Central memory CD8-positive, alpha-beta T cell (primary cell): ENCODE measurements at regions not wholly inside any gene's neighbourhood (a gene's known extent, or its start where the extent isn't known, plus 50 kb on each side); places are given as distances from the start of the nearest gene placed in this dataset.
A peak's percentile ranks its signal among the peaks of the same experiment; 100 is the strongest.

Experiments used
- ATAC-seq: fragments of 150-1000 bp; cut with Tn5 transposase; replicated peaks from 2 replicates; pipeline ENCODE4 v1.10.0; 2022; ENCODE audit warnings: mild to moderate bottlenecking, moderate FRiP score, moderate number of reproducible peaks; ENCODE audit not compliant: poor library complexity, severe bottlenecking; ENCODE audit errors: extremely low read depth
- DNase-seq, 2 donors: peaks; one replicate each; pipeline ENCODE4 v3.0.0; 2021; ENCODE audit warnings: low spot score in 2 of 2
- H3K27ac Mint-ChIP-seq: one replicate; pipeline ENCODE4 v1.8.0; 2022; ENCODE audit warnings: low read depth, mild to moderate bottlenecking, moderate library complexity, mixed read lengths
- H3K27me3 Mint-ChIP-seq: one replicate; pipeline ENCODE4 v1.8.0; 2022; ENCODE audit warnings: mixed read lengths
- H3K36me3 Mint-ChIP-seq: one replicate; pipeline ENCODE4 v1.8.0; 2022; ENCODE audit warnings: mild to moderate bottlenecking, moderate library complexity, mixed read lengths; ENCODE audit not compliant: insufficient read depth
- H3K4me1 Mint-ChIP-seq: one replicate; pipeline ENCODE4 v1.8.0; 2022; ENCODE audit warnings: mixed read lengths
- H3K4me3 Mint-ChIP-seq: one replicate; pipeline ENCODE4 v1.8.0; 2022; ENCODE audit warnings: mild to moderate bottlenecking, moderate library complexity, mixed read lengths
- H3K9me3 Mint-ChIP-seq: one replicate; pipeline ENCODE4 v1.8.0; 2022; ENCODE audit warnings: mixed read lengths

DNA sequence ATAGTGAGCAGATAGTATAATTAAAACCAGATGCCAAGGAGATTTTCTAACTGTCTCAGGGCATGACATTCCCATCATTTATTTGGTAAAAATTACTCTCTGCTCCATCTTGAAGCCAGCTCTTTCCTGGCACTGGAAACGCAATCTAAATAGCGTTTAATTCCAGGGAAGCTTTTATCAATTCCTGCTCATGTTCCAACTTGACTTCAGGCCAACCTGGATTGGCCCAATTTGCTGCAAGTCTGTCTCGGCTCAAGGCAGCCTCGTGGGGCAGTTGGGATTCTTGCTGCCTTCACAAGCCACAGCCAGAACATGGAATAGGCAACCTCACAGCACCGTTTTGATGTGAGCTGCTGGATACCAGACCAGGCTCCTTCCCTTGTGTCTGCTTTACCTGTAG, 1255.9 kb downstream of the TBC1D22A start:
- no peak overlapping the region for H3K4me3 Mint-ChIP-seq
- H3K9me3 Mint-ChIP-seq = peaks cover 29% of the 10 kb centered on the region
- no peaks in the 10 kb centered on the region for H3K36me3 Mint-ChIP-seq
- DNase-seq = no peak
- peaks cover 5% of the 10 kb centered on the region for H3K4me1 Mint-ChIP-seq
- H3K27ac Mint-ChIP-seq = no peak overlapping the region
- H3K27me3 Mint-ChIP-seq = peaks cover 77% of the 10 kb centered on the region
- ATAC-seq = no peak

DNA sequence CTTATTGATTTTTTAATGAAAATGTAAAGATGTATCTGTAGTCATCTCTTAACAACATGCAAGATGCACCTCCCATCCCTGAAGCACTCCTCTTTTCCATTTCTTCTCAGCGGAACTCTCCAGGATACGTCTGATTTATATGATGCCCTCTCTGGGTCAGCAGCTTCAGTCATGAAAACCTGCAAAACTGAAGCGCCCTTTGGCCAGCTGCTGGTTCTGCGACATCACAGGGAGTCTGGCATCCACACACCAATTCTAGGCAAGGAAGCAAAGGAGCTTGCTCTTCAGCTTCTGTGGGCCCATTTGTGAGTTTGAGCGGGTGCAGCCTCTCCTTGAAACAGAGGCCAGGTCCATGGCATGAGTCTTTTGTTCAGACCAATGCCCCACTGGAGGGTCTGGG, 1253.3 kb downstream of the TBC1D22A start:
- ATAC-seq (no peak), DNase-seq (no peak)
- Mint-ChIP-seq H3K4me1 (peaks cover 5% of the 10 kb centered on the region), H3K4me3 (no peak overlapping the region), H3K27me3 (peaks cover 74% of the 10 kb centered on the region), H3K27ac (no peak overlapping the region), H3K9me3 (peaks cover 23% of the 10 kb centered on the region), H3K36me3 (no peaks in the 10 kb centered on the region)

DNA sequence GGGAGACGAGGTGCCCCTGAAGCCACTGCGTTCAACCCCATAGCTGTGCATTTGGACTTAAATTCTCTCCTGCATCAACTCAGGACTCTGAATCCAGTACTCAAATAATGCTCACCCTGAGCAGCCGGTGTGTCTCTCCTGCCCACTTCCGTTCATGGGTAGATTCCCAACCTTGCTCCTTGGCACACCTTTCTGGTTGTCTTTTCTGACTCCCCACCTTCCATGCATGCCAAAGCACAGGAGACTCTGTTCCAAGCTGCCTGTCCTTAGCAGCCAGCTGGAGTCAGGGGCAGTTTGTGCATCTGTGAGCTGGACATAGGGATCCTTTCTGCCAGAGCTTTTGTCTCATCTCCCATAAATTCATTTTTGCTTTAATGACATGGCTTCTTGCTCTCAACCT, 1242.5 kb downstream of the TBC1D22A start:
- DNase-seq (no peak), ATAC-seq (no peak)
- peaks cover 33% of the 10 kb centered on the region for H3K27me3 Mint-ChIP-seq
- no peak overlapping the region for H3K27ac Mint-ChIP-seq
- H3K36me3 Mint-ChIP-seq = no peaks in the 10 kb centered on the region
- H3K4me1 Mint-ChIP-seq = no peaks in the 10 kb centered on the region
- H3K4me3 Mint-ChIP-seq = no peak overlapping the region
- no peaks in the 10 kb centered on the region for H3K9me3 Mint-ChIP-seq

DNA sequence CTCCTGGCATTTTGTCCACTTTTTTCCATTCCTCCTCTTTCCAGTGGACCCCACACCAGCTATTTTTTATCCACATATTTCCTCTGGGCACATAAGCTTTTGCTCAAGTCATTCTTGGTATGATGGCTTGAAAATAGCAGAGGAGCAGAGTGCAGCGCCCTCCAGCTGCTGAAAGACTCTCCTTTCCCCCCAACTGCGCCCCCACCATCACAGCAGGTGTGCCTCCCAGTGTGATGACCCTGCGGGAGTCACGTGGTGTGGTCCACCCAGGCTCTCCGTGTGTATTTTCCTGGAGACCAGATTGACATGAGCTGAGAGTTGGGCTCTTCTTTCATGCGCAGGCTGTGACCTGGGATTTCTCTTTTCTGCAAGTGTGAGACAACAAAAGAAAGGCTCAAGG, 1241.6 kb downstream of the TBC1D22A start:
- Mint-ChIP-seq H3K27ac (no peak overlapping the region), H3K27me3 (peaks cover 33% of the 10 kb centered on the region), H3K4me1 (no peaks in the 10 kb centered on the region), H3K9me3 (no peaks in the 10 kb centered on the region), H3K4me3 (no peak overlapping the region), H3K36me3 (no peaks in the 10 kb centered on the region)
- DNase-seq (no peak), ATAC-seq (no peak)

DNA sequence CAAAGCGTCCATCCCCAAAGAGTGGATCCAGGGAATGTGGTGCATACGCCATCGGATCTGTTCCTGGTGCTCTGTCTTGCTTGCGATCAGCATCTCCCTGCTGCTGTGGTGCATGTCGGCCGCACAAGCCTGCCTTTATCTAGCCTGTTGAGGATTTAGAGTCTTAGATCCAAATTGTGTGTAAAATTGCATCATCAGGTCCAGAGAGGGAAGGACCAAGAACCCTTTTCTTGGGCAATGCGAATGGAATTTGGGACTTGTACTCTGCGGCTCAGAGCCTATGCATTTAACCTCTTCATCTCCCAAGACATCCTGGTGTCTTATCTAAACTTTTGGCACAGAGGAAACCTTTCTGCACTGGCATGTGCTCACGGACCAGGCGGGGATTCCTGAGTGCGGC, 1238.7 kb downstream of the TBC1D22A start:
- DNase-seq = no peak
- H3K4me3 Mint-ChIP-seq = no peak overlapping the region
- no peak overlapping the region for H3K27ac Mint-ChIP-seq
- no peaks in the 10 kb centered on the region for H3K9me3 Mint-ChIP-seq
- H3K36me3 Mint-ChIP-seq = no peaks in the 10 kb centered on the region
- peaks cover 22% of the 10 kb centered on the region for H3K27me3 Mint-ChIP-seq
- no peak for ATAC-seq
- no peaks in the 10 kb centered on the region for H3K4me1 Mint-ChIP-seq

- DNase-seq (no peak), ATAC-seq (no peak)
- Mint-ChIP-seq H3K4me1 (no peaks in the 10 kb centered on the region), H3K9me3 (no peaks in the 10 kb centered on the region), H3K36me3 (no peaks in the 10 kb centered on the region), H3K4me3 (no peak overlapping the region), H3K27me3 (no peaks in the 10 kb centered on the region), H3K27ac (no peak overlapping the region)
These were observed 1235.2 kb downstream of the TBC1D22A start for GRCh38 chr22:47997612-47998011.

DNA sequence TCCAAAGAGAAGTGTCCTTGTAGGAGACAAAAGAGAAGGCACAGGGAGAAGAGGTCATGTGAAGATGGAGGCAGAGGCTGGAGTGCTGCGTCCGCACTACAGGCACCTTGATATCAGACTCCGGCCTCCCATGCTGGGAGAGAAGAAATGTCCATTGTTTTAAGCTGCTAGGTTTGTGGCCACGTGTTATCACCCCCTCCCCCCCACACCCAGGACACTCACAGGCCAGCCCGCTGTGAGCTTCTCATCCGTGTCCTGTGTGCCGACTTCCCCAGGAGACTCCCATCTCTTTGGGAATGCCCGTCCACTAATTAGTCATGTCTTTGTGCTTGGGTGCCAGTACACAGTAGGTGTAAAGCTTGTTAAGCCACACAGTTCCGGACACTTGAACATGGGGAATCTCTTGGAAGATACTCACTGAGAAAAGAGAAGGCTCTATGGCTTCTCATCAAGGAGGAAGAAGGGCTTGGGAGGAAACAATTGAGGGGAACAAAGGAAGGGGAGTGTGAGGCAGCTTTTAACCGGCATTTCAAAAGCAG, 1234.7 kb downstream of the TBC1D22A start:
- peak overlapping the region; percentile 79 for H3K27ac Mint-ChIP-seq
- H3K4me1 Mint-ChIP-seq = no peaks in the 10 kb centered on the region
- H3K36me3 Mint-ChIP-seq = no peaks in the 10 kb centered on the region

DNA sequence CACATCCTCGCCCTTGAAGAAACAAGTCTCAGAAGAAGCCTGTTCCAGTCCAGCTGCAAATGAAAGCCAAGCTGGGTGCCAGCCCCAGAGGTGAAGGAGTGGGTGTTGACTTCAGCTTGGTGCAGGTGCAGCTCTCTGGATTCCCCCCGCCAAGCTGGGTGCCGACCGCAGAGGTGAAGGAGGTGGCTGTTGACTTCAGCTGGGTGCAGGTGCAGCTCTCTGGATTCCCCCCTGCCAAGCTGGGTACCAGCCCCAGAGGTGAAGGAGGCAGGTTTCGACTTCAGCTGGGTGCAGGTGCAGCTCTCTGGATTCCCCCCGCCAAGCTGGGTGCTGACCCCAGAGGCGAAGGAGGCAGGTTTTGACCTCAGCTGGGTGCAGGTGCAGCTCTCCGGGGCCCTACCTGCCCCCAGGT, 1234.0 kb downstream of the TBC1D22A start:
- Mint-ChIP-seq H3K27me3 (peaks cover 6% of the 10 kb centered on the region), H3K9me3 (no peaks in the 10 kb centered on the region), H3K4me3 (no peak overlapping the region), H3K36me3 (no peaks in the 10 kb centered on the region), H3K4me1 (no peaks in the 10 kb centered on the region), H3K27ac (peak overlapping the region; percentile 79)
- DNase-seq (no peak), ATAC-seq (no peak)

More for the DNA sequence above, 1234.7 kb downstream of the TBC1D22A start:
- no peaks in the 10 kb centered on the region for H3K27me3 Mint-ChIP-seq
- no peak overlapping the region for H3K4me3 Mint-ChIP-seq
- no peaks in the 10 kb centered on the region for H3K9me3 Mint-ChIP-seq
- ATAC-seq = no peak
- no peak for DNase-seq

DNA sequence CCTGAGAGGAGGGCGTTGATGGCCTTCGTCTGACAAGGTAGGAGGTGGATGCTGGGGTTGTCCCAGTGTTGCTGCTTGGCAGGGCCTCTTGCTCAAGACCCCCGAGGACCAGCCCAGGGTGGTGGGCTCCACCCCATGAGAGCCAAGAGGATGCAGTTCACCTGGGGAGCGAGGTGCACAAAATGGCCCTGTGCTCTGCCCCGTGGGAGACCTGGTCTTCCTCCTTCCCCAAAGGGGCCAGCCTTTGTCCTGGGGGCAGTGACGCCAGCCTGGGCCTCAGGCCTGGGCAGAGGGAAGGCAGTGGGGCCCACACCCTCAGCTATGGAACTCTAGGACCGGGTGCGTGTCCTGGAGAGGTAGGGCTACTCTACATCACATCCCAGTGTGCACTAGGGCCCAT, 1233.3 kb downstream of the TBC1D22A start:
- Mint-ChIP-seq H3K4me1 (no peaks in the 10 kb centered on the region), H3K4me3 (no peak overlapping the region), H3K9me3 (no peaks in the 10 kb centered on the region), H3K36me3 (no peaks in the 10 kb centered on the region), H3K27me3 (peaks cover 13% of the 10 kb centered on the region), H3K27ac (no peak overlapping the region)
- DNase-seq (no peak), ATAC-seq (no peak)

- Mint-ChIP-seq H3K4me1 (no peaks in the 10 kb centered on the region), H3K9me3 (no peaks in the 10 kb centered on the region), H3K36me3 (no peaks in the 10 kb centered on the region), H3K27ac (no peak overlapping the region), H3K27me3 (peaks cover 13% of the 10 kb centered on the region), H3K4me3 (no peak overlapping the region)
- ATAC-seq = no peak
- DNase-seq = no peak
These were observed 1232.8 kb downstream of the TBC1D22A start for GRCh38 chr22:47995264-47995627.

GRCh38 chr22:47994601-47995263, 1232.3 kb downstream of the TBC1D22A start:
- Mint-ChIP-seq H3K36me3 (no peaks in the 10 kb centered on the region), H3K4me3 (no peak overlapping the region)

DNA sequence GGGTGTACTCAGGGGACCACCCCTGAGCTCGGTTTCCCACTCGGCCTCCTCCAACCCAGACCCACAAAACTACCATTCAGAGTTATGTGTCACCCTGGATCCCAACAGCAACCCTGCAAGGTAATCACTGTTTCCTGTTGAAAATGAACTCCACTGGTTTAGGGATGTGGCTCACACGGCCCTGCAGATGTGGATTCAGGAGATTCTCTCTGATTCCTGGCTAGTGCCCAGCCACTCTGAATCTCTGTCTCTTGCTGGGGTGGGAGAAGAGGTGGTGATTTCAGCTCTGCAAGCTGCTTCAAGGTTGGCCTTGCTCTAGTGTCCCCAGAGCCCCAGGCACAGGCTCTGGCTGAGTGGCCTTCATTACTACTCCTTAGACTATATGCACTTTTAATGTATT, 1231.6 kb downstream of the TBC1D22A start:
- H3K36me3 Mint-ChIP-seq = no peaks in the 10 kb centered on the region
- no peaks in the 10 kb centered on the region for H3K4me1 Mint-ChIP-seq
- H3K9me3 Mint-ChIP-seq = no peaks in the 10 kb centered on the region
- DNase-seq (no peak), ATAC-seq (no peak)
- H3K27me3 Mint-ChIP-seq = peaks cover 23% of the 10 kb centered on the region
- H3K4me3 Mint-ChIP-seq = no peak overlapping the region
- no peak overlapping the region for H3K27ac Mint-ChIP-seq

More at GRCh38 chr22:47994601-47995263, 1232.3 kb downstream of the TBC1D22A start:
- ATAC-seq (no peak), DNase-seq (no peak)
- H3K9me3 Mint-ChIP-seq = no peaks in the 10 kb centered on the region
- peaks cover 17% of the 10 kb centered on the region for H3K27me3 Mint-ChIP-seq
- no peak overlapping the region for H3K27ac Mint-ChIP-seq
- no peaks in the 10 kb centered on the region for H3K4me1 Mint-ChIP-seq

- peaks cover 21% of the 10 kb centered on the region for H3K9me3 Mint-ChIP-seq
- peaks cover 57% of the 10 kb centered on the region for H3K27me3 Mint-ChIP-seq
- H3K27ac Mint-ChIP-seq = no peak overlapping the region
- H3K36me3 Mint-ChIP-seq = no peaks in the 10 kb centered on the region
- H3K4me1 Mint-ChIP-seq = no peaks in the 10 kb centered on the region
- ATAC-seq (no peak), DNase-seq (no peak)
- no peak overlapping the region for H3K4me3 Mint-ChIP-seq
These were observed 1228.0 kb downstream of the TBC1D22A start for GRCh38 chr22:47990481-47990880.
